Kidney (tissue), 13 donors: ENCODE measurements at regions not wholly inside any gene's neighbourhood (a gene's known extent, or its start where the extent isn't known, plus 50 kb on each side); places are given as distances from the start of the nearest gene placed in this dataset.
"Not testable (repeated sequence)": the region's sequence is repeated elsewhere in the genome, so short reads cannot be mapped to it uniquely, and the experiment has no call there.

Experiments used
- DNase-seq, 5 donors: peaks; one replicate each; pipeline ENCODE4 v3.0.0-alpha.2; 2013 to 2020
- FAIRE-seq: peaks from 2 replicates; lab custom pipeline; 2012; peaks lifted over from hg19 to GRCh38; lab: Jason Lieb, UNC
- H3K27ac ChIP-seq, 2 donors: one replicate each; pipeline ENCODE4 v1.7.0; 2013; ENCODE audit warnings: low read depth in 2 of 2, low read length in 2 of 2, inconsistent platforms in 1 of 2
- H3K27me3 ChIP-seq: one replicate; pipeline ENCODE4 v1.7.1; 2013; ENCODE audit warnings: low read length, inconsistent platforms; ENCODE audit not compliant: control insufficient read depth, insufficient read depth
- H3K36me3 ChIP-seq, 3 donors: one replicate each; pipeline versions ENCODE4 v1.7.0 to v1.7.1; 2013; ENCODE audit warnings: low read length in 3 of 3, control low read depth in 1 of 3, inconsistent platforms in 1 of 3; ENCODE audit not compliant: insufficient read depth in 3 of 3, control insufficient read depth in 2 of 3
- H3K4me1 ChIP-seq, 3 donors: one replicate each; pipeline versions ENCODE4 v1.7.0 to v1.7.1; 2013; ENCODE audit warnings: low read length in 3 of 3, inconsistent platforms in 1 of 3, low read depth in 1 of 3; ENCODE audit not compliant: control insufficient read depth in 2 of 3, insufficient read depth in 2 of 3
- H3K4me3 ChIP-seq, 3 donors: one replicate each; pipeline versions ENCODE4 v1.7.0 to v1.8.1; 2013; ENCODE audit warnings: low read length in 3 of 3, control low read depth in 1 of 3, inconsistent platforms in 1 of 3
- H3K9ac ChIP-seq, 3 donors: one replicate each; pipeline versions ENCODE4 v1.7.0 to v1.7.1; 2013; ENCODE audit warnings: low read length in 3 of 3, control low read depth in 1 of 3, inconsistent platforms in 1 of 3
- H3K9me3 ChIP-seq, 3 donors: one replicate each; pipeline versions ENCODE4 v1.7.0 to v1.7.1; 2013; ENCODE audit warnings: low read length in 3 of 3, control low read depth in 1 of 3, inconsistent platforms in 1 of 3; ENCODE audit not compliant: control insufficient read depth in 2 of 3, insufficient read depth in 1 of 3
- CTCF ChIP-seq: IDR thresholded peaks from 3 replicates; pipeline ENCODE4 v1.5.1; 2012; ENCODE audit warnings: mild to moderate bottlenecking, moderate library complexity, borderline replicate concordance; ENCODE audit not compliant: insufficient read depth; ENCODE audit errors: extremely low read depth
- intact Hi-C: fragments of 100-400 bp; cut with DNase I; formaldehyde crosslinking; loops from one replicate; pipeline ENCODE4 v1.11.1; 2022
- donor health status: control.
- donor health status: control.
- donor health status: control.
- donor health status: control.
- donor health status: control.
- donor health status: DM: yes; HTN: yes; CAD: no.
- donor health status: Normal renal cell carcinoma (clear cell type).

GRCh38 chr1:95889400-95889799, 655.4 kb downstream of the RWDD3 start:
- H3K27me3 ChIP-seq, result no peaks in the 10 kb centered on the region
- peak overlapping the region in 1 of 3 donors; percentile 2 for H3K4me3 ChIP-seq
- H3K9ac ChIP-seq, result no peak overlapping the region
- FAIRE-seq (no peak), DNase-seq (no peak)
- H3K9me3 ChIP-seq, result no peaks in the 10 kb centered on the region
- intact Hi-C loops, result no loop called here
- no peak overlapping the region for H3K27ac ChIP-seq
- no peaks in the 10 kb centered on the region for H3K4me1 ChIP-seq
- H3K36me3 ChIP-seq, result no peaks in the 10 kb centered on the region
- no peak for TF ChIP-seq CTCF

- no peak for FAIRE-seq
These were observed 659.9 kb downstream of the RWDD3 start for GRCh38 chr1:95893921-95894320.

GRCh38 chr1:95903060-95903459, 669.0 kb downstream of the RWDD3 start:
- H3K9me3 ChIP-seq, result no peaks in the 10 kb centered on the region
- H3K9ac ChIP-seq, result no peak overlapping the region
- H3K27ac ChIP-seq, result no peak overlapping the region
- H3K27me3 ChIP-seq, result no peaks in the 10 kb centered on the region
- no peaks in the 10 kb centered on the region for H3K36me3 ChIP-seq
- no peak for DNase-seq
- TF ChIP-seq CTCF, result no peak
- no peak overlapping the region for H3K4me3 ChIP-seq
- no peak for FAIRE-seq
- intact Hi-C loops, result no loop called here
- no peaks in the 10 kb centered on the region for H3K4me1 ChIP-seq

More at GRCh38 chr1:95893921-95894320, 659.9 kb downstream of the RWDD3 start:
- no peak overlapping the region for H3K4me3 ChIP-seq
- no peaks in the 10 kb centered on the region for H3K36me3 ChIP-seq
- H3K4me1 ChIP-seq, result no peaks in the 10 kb centered on the region
- no peak overlapping the region for H3K27ac ChIP-seq
- H3K9ac ChIP-seq, result no peak overlapping the region
- H3K9me3 ChIP-seq, result no peaks in the 10 kb centered on the region
- TF ChIP-seq CTCF, result no peak
- DNase-seq, result no peak
- intact Hi-C loops, result no loop called here
- no peaks in the 10 kb centered on the region for H3K27me3 ChIP-seq

- H3K4me1 ChIP-seq, result no peaks in the 10 kb centered on the region
- H3K4me3 ChIP-seq, result no peak overlapping the region
- no peaks in the 10 kb centered on the region for H3K27me3 ChIP-seq
- no peak for FAIRE-seq
- DNase-seq, result no peak
- no peaks in the 10 kb centered on the region for H3K9me3 ChIP-seq
- H3K36me3 ChIP-seq, result no peaks in the 10 kb centered on the region
- TF ChIP-seq CTCF, result no peak
- H3K9ac ChIP-seq, result no peak overlapping the region
- intact Hi-C loops, result no loop called here
- H3K27ac ChIP-seq, result no peak overlapping the region
These were observed 671.9 kb downstream of the RWDD3 start for GRCh38 chr1:95905818-95906395.

GRCh38 chr1:95911739-95912138, 677.7 kb downstream of the RWDD3 start:
- H3K9me3 ChIP-seq, H3K27me3 ChIP-seq, H3K4me1 ChIP-seq, H3K9ac ChIP-seq, H3K4me3 ChIP-seq, FAIRE-seq, H3K27ac ChIP-seq, intact Hi-C loops, H3K36me3 ChIP-seq, DNase-seq: not testable (repeated sequence)
